HG03139 (cell line): ENCODE measurements at regions not wholly inside any gene's neighbourhood (a gene's known extent, or its start where the extent isn't known, plus 50 kb on each side); places are given as distances from the start of the nearest gene placed in this dataset.
"Not testable (repeated sequence)": the region's sequence is repeated elsewhere in the genome, so short reads cannot be mapped to it uniquely, and the experiment has no call there.

Experiments
- ATAC-seq: cut with Tn5 transposase; IDR thresholded peaks from one replicate; pipeline ENCODE4 v1.9.1; 2021; ENCODE audit not compliant: unreplicated experiment

DNA sequence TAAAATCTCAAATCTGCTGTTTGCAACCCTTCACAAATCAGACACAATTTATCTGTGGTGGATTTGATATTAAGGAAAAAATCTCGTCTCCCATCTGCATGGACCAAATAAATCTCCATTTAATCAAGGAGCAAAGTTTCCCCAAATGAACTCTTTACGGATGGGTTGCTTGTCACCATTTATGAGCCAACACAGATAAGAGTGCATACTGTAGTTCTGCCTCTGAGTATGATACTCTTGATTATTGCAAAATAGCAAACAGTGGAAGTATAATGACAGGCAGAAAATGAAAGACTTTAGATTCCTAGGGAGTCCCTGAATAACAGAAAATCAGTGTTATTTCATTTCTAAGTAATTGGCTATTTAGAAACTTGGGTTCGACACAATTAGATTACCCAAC, 1395.9 kb downstream of the FAM181B start:
- no peak for ATAC-seq

DNA sequence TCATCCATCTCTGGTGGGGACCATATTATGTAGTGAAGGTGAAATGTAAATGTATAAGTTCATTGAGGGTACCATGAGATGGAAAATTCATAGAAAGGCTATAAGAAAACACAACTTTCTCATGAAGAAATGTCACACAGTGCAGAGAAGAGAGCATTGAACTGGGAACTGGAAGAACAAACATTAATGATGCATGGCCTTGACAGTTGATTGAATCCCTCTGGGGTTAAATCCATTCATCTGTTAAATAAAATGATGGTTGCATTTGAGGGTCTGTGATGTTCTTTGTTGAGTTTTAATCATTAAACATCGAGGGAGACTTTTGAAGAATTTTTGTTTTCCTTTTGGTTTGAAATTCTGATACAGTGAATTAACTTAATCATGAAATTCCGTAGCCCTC, 1401.4 kb downstream of the FAM181B start:
- no peak for ATAC-seq

DNA sequence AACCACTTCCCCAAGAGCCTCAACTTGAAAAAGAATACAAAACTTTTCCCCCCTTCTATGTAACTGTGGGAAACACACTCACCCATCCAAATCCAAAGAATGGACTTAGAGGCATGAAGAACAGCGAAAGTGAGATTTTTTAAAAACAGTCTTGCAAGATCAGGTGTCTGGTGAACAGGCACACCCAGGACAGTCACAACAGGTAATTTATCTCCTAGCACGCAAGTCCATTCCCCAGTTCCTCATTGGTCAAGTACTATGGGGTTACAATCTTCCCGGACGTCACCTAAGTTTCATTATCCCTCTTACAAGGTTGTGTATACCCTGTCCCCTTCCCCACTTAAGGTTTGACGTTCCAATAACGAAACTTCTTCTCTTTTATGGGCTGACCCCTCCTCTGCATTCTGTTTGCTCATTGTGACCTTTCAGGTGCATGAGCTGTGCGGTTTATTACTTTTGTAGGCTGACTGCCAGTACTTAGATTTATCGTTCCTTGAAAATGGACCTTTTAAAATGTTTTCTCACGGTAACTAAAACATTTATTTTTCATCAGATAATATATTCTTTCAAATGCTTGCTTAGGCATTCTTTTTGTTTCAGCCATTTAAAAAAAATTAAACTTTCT, 1401.9 kb downstream of the FAM181B start:
- no peak for ATAC-seq

DNA sequence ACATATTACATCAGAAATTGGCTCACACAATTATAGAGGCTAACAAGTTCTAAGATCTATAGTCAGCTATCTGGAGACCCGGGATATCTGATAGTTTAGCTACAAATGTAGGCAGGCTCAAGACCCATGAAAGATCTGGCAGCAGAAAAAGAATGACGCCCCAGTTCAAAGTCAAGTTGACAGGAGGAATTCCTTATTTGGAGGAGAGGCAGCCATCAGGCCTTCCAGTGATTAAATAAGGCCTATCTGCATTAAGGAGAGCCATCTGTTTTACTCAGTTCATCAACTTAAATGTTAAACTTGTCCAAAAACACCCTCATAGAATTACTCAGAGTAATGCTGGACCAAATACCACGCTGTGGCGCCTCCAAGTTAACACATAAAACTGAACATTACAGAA, 1402.6 kb downstream of the FAM181B start:
- no peak for ATAC-seq

DNA sequence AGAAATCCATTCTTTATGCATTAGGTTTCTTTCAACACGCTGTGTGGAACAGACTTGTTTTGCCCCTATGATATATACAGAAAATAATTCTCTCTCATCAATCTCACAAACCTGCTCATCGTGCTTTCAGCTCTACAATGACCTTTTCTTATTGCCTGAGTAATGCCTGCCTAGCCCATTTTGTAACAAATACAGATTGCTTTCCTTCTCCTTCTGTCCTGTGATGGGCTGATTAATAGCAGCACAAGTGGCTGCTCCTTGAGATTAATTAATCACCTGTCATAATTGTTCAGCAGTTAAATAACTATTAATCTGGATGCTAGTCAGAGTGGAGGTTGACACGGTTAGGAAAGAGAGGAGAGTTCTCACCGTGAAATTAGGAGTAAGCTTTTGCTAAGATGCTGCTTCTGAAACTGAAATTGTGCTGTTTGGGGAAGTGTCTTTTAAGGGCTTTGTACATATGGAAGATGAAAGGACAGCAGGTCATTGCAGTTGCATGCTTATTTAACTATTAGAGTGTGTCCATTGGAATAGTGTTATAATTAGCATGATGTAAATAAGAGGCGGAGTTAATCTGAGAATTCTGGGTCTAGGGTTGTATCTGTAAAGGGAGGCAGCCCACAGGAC, 1430.5 kb downstream of the FAM181B start:
- ATAC-seq = no peak

DNA sequence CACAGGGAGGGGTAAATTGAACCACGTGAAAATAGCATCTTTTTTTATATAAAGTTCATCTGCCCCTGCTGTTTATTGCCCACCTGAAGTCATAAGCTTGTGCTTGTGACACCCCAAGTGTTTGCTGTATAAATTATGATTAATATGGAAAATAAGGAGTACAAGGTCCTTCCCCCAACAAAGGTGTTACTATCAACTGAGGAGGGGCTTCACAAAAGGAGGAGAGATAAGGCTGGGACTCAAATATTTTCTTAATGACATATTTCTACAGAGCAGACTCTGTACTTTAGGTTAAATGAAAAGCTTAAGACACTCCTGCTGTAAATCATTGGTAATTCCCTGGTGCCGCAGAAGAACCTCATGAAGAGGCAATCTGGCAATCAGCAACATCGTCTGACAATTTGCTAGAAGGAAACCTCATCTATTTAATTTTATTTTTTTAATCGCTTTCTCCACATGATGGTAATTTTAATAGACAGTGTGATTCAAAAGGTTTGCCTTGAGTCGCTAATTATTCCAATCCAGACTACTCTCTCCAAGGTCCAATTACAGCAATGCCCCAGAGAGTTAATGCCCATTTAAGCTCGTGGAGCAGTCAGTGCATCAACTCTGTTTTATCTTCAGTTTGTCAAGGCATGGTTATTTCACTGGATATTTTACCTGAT, 1432.4 kb downstream of the FAM181B start:
- ATAC-seq = no peak

DNA sequence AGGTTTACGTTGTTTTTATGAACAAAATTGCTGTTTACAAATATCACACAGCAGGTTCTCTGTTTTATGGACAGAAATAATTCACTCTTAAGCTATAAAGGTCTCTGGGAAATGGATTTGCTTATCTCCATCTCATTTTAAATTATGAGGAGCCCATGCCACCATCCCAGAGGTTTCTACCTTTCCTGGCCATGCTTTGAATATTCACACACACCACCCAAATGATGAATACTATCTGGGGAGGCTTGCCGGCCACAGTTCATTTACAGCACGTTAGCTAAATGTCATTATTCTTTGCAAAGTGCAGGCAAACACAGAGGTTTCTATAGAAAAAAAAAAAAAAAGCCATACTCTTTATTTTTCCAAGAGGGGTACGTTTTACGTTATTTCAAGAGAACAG, 1446.7 kb downstream of the FAM181B start:
- ATAC-seq = no peak

DNA sequence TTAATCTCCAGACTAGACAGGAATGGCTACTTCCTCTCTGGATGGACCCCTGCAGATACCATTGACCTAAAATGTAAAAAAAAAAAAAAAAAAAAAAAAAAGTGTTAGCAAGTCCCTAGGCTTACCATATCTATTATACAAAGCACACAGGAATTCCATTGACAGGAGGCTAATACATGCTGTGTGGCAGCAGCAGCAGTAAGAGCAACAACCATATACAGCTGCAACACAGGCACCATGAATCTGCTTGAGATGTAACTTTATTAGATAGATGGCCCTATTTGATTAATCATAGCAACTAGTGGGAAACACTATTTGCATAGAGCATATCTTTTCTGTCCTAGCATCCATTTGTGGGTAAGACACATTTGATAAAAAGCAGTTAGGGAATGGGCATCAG, 1447.1 kb downstream of the FAM181B start:
- ATAC-seq = no peak

DNA sequence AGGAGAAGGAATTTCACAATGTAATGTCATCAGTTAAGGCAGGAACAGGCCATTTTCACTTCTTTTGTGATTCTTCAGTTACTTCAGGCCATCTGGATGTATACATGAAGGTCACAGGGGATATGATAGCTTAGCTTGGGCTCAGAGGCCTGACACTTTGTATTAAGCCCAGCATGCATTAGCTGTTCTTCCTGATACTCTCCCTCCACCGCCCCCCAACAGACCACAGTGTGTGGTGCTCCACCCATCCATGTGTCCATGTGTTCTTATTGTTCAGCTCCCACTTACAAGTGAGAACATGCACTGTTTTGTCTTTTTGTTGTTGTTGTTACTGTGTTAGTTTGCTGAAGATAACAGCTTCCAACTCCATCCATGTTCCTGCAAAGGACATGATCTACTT, 1453.4 kb downstream of the FAM181B start:
- ATAC-seq = not testable (repeated sequence)

DNA sequence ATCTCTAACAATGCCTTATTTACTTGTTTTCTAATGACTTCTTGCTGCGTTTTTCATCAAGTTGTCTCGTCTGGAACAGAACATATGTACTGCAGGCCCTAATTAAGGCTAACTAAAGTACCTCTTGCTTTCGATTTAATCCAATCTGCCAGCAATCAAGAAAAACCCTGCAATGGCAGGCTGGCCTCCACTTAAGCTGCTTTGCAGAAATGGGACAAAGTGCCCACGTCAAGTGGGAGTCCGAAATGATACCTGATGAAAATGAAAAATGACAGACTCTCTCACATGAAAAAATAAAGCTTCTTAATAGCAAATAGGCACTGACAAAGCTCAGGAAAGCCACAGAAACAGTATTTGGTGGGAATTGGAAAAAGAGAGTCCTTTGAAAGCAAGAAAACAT, 1454.7 kb downstream of the FAM181B start:
- no peak for ATAC-seq

DNA sequence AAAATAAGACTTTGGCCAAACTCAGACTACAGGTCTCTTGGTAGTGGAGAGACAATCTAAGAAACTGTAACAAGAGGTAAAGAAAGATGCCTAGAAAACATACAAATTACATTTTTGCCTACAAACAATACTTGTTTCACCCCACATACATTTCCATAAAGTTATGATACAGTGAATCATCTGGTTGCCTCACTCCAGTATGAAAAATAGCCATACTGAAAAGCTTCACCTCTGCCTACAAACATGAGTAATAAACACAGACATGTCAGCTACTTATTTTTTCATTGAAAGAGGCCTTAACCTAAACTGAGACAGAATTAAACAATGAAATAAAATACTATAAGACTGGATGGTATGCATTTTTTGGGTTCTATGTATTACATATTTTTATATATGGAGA, 1463.0 kb downstream of the FAM181B start:
- ATAC-seq = no peak

DNA sequence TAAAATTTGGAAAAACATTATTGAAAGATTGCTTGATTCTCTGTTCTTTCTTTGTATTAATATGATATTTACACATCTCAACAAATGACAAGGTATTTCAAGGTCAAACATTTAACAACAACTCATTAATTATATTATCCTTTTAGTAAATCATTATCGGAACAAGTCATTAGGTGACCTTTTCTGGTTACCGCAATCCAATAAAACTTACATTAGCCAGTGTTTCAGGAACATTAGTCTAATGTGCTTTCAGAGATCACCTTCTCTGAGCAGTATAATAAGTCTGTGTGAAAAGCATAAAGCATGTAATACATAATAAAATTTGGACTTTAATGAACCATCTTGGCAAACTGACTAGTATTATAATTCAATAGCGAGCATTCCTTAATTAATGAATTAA, 1466.4 kb downstream of the FAM181B start:
- no peak for ATAC-seq

DNA sequence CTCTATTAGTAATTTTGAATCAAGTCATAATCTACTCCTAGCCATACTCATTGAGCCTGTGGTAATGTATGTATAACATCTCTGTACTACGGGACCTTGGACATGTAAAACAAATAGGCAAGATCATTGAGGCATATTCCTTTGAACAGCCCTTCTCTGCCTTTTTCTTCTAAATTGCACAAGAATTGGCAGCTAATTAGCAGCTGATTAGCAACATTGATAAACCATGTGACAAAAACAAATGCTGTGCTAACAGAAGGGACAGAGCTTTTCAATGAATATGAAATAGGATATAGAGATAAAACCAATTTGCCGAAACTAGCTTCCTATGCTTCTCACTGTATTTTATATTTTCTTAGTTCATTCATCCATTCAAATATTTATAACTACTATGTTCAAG, 1474.2 kb downstream of the FAM181B start:
- no peak for ATAC-seq

DNA sequence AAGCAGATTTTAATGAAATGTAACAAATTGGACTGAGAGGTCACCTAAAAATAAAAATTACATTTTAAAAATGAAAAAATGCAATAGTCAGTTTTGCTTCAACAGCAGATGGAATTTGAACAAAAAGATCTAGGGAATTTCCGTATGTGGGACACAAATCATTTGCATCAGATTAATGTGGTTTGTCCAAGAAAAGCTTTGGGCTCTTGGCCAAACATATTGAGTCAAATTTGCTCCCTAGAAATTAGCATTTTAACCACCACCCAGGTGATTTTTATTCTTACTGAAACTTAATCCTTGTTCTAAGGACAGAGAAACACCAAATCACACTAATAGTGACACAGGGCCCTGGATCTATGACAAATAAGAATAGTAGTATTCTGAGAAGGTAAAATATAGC, 1477.8 kb downstream of the FAM181B start:
- no peak for ATAC-seq

DNA sequence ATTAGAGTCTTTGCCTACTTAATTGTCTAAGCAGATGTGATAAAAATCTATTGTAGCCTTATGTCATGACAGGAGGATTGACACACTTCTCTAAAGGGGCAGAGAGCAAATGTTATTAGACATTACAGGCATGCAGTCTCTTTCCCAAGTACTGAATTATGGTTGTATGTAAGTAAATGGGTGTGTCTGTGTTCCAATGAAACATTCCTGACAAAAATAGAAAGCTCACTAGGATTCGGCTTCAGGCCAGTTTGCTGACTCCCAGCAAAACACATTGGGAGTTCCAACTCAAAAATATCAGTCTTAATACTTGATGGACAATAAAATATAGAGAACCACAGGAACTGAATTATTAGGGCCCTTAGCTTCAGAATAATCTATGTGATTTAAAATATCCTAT, 1480.4 kb downstream of the FAM181B start:
- no peak for ATAC-seq

DNA sequence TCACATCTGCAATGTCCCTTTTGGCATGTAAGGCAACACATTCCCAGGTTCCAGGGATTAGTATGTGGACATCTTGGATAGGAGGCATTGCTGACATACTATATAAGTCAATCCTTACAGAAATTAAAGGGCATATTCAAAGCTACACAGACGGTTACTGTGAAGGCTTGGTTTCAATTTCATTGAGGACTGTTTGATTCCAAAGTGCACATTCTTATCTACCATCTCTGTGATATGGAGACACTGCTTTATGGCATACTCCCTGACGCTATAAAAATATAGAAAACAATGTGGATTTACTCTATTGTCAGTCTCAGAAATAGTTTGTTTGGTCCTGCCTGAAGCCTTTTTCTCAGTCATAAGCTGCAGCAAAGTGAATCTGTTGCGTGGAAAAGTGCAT, 1486.7 kb downstream of the FAM181B start:
- no peak for ATAC-seq

DNA sequence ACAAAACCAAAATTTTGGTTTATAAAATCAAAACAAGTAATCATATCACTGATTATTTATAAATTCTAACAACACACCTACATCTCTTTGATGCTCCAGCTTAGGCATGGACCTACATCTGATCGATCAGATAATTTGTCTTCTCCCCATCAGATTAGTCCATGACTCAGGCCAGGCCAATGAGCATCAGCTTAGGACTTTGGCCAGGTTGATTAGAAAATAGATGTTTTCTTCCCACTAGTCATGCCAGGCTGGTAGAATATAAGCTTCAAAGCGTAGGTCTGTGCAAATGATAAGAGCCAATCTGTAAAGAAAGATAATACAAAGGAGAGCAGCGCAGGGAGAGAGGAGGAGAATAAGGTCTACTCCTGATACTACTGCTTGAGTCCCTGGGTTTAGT, 1487.9 kb downstream of the FAM181B start:
- ATAC-seq = no peak

DNA sequence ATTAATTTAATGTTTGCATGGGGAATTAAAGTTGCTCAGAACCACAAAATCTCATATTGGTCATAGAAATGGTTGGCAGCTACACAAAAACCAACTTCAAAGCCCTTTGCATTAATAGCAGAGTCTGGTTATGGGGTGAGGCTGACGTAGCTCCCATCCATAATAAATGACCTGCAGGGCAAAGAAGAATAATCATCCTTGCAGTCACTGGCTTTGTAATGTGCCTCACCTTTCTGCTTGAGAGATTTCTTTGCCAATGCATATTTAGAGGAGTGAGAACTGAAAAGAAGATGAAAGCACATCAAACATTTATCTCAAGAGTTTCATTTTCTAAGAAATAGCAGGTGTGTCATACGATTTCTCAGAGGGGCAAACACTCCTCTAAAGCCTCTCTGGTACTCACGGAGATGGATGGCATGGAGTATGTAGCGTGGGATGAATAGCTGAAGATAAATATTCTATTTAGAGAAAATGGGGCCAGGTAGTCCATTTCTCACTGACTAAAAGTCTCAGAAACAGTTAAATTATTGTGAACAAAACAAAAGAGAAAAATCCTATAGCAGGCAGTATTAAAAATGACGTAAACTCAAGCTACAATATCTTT, 1491.9 kb downstream of the FAM181B start:
- no peak for ATAC-seq

DNA sequence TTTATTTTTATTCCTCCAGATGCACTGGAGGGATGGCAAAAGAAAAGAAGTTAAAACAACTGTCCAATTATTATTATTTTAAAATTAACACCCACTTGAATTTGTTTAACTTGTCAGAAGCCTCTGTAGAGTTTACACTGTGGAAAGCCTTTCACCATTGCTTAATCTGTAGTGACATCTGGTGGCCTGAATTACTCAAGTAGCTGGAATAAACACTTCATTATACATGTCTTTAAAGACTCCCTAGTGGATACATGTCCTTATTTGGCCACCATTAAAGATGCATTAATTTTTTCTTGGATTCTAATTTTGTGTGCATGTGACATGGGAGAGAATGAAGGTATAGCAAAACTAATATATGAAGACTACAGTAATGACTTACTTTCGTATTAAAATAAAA, 1496.5 kb downstream of the FAM181B start:
- no peak for ATAC-seq

DNA sequence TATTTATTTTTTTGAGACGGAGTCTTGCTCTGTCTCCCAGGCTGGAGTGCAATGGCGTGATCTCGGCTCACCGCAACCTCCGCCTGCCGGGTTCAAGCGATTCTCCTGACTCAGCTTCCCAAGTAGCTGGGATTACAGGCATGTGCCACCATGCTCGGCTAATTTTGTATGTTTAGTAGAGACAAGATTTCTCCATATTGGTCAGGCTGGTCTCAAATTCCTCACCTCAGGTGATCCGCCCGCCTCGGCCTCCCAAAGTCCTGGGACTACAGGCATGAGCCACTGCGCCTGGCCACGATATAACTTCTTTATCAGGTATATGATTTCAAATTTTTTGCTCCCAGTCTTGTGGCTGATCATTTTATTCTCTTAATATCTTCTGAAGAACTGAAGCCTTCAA, 1506.3 kb downstream of the FAM181B start:
- ATAC-seq = not testable (repeated sequence)

DNA sequence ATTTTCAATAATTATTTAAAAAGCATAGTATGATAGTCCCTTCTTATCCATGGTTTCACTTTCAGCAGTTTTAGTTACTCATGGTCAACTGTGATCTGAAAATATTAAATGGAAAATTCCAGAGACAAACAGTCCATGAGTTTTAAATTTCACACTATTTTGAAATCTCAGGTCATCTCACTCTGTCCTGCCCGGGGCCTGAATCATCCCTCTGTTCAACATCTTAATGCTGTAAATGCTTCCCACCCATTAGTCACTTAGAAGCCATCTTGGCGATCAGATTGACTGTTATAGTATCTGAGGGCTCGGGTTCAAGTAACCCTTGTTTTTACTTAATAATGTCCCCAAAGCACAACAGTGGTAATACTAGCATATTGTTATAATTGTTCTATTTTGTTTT, 1509.3 kb downstream of the FAM181B start:
- ATAC-seq = no peak

DNA sequence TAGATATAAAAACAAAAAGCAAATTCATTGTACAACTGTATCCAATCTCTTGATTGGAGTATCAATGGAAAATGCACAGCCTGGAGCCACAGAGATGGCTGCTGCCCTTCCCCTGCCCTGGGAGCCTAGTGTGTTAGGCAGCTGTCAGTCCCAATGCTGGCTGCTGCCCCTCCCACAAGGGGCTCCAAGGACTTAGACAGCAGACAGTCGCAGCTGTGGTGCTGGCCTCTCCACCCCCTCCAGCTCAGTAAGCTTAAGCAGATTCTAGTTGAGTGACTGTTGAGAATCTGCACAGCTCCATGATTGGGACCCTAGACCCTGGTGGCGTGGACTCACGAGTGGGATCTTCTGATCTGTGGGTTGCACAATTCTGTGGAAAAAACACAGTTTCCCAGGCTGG, 1511.2 kb downstream of the FAM181B start:
- no peak for ATAC-seq
